Endodermal cell (in vitro differentiated cells): ENCODE measurements at regions not wholly inside any gene's neighbourhood (a gene's known extent, or its start where the extent isn't known, plus 50 kb on each side); places are given as distances from the start of the nearest gene placed in this dataset.
A peak's percentile ranks its signal among the peaks of the same experiment; 100 is the strongest.

ENCODE experiments used
- DNase-seq: peaks from one replicate; pipeline ENCODE4 v3.0.0-alpha.2; 2017
- H3K27ac ChIP-seq: 2 replicates; pipeline ENCODE4 v1.5.1; 2013; ENCODE audit warnings: mild to moderate bottlenecking, low read depth, low read length, moderate library complexity
- H3K27me3 ChIP-seq: 2 replicates; pipeline ENCODE4 v1.6.1; 2013; ENCODE audit warnings: mild to moderate bottlenecking, low read length, moderate library complexity; ENCODE audit not compliant: insufficient read depth, control insufficient read depth, poor library complexity, severe bottlenecking
- H3K36me3 ChIP-seq: 2 replicates; pipeline ENCODE4 v1.7.0; 2013; ENCODE audit warnings: mild to moderate bottlenecking, low read length, moderate library complexity; ENCODE audit not compliant: control insufficient read depth, insufficient read depth
- H3K4me1 ChIP-seq: one replicate; pipeline ENCODE4 v1.7.0; 2013; ENCODE audit warnings: low read length; ENCODE audit not compliant: control insufficient read depth, insufficient read depth
- H3K4me3 ChIP-seq: 2 replicates; pipeline ENCODE4 v1.5.1; 2013; ENCODE audit warnings: mild to moderate bottlenecking, low read length, moderate library complexity
- H3K9ac ChIP-seq: 2 replicates; pipeline ENCODE4 v1.6.1; 2013; ENCODE audit warnings: mild to moderate bottlenecking, low read length, moderate library complexity; ENCODE audit not compliant: poor library complexity, severe bottlenecking; ENCODE audit errors: extremely low read depth
- H3K9me3 ChIP-seq: 2 replicates; pipeline ENCODE4 v1.6.1; 2013; ENCODE audit warnings: mild to moderate bottlenecking, low read length, moderate library complexity; ENCODE audit not compliant: control insufficient read depth
- H3K27ac Mint-ChIP-seq: 2 replicates; pipeline ENCODE4 v1.8.0; 2020; ENCODE audit warnings: mixed read lengths
- H3K27me3 Mint-ChIP-seq: 2 replicates; pipeline ENCODE4 v1.8.0; 2021; ENCODE audit warnings: mild to moderate bottlenecking, mixed read lengths; ENCODE audit not compliant: insufficient read depth
- H3K36me3 Mint-ChIP-seq: 2 replicates; pipeline ENCODE4 v1.8.0; 2020; ENCODE audit warnings: low read depth, mixed read lengths
- H3K4me1 Mint-ChIP-seq: 2 replicates; pipeline ENCODE4 v1.8.0; 2020; ENCODE audit warnings: mixed read lengths
- H3K4me3 Mint-ChIP-seq: 2 replicates; pipeline ENCODE4 v1.8.0; 2020; ENCODE audit warnings: mild to moderate bottlenecking, moderate library complexity, mixed read lengths
- H3K9me3 Mint-ChIP-seq: 2 replicates; pipeline ENCODE4 v1.8.0; 2020; ENCODE audit warnings: mild to moderate bottlenecking, mixed read lengths
- WGBS, 2 experiments: methylation state at CpG; one replicate each; pipeline versions ENCODE4 v1.1.5 to v1.1.7; 2013; ENCODE audit warnings: missing lambda C conversion rate in 2 of 2, mixed read lengths in 1 of 2; ENCODE audit not compliant: insufficient coverage in 1 of 2, insufficient read length in 1 of 2; 5-methylcytosine and 5-hydroxymethylcytosine counted together
- TF ChIP-seq, protein P1 (sequence below): fragments of 200-600 bp; sonication (generic); conservative IDR thresholded peaks from 2 replicates; pipeline ENCODE4 v1.5.0; 2021; ENCODE audit warnings: antibody characterized with exemption, mild to moderate bottlenecking

DNA sequence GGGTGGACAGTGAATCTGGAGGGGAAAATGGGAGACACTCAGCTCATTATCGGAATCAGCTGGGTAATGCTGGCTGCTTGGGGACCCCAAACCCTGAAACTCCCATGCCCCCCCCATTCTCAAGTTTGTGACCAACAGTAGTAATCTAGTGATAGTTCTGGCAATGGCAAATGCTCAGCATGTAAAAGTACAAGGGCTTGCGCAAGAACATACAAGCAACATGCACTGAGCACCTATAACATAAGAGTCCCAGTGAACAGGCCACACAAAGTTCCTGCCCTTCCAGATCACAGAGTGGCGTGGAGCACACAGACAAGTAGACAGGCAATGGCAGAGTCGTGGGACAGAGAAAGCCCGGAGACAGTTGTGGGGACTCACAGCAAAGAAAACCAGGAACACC is 407.9 kb downstream of the MED13L start:
- Histone ChIP-seq H3K9ac (no peak overlapping the region), H3K27me3 (no peaks in the 10 kb centered on the region), H3K4me1 (no peaks in the 10 kb centered on the region), H3K4me3 (no peak overlapping the region), H3K36me3 (no peaks in the 10 kb centered on the region), H3K27ac (no peak overlapping the region), H3K9me3 (no peaks in the 10 kb centered on the region)
- TF ChIP-seq, protein P1, sequence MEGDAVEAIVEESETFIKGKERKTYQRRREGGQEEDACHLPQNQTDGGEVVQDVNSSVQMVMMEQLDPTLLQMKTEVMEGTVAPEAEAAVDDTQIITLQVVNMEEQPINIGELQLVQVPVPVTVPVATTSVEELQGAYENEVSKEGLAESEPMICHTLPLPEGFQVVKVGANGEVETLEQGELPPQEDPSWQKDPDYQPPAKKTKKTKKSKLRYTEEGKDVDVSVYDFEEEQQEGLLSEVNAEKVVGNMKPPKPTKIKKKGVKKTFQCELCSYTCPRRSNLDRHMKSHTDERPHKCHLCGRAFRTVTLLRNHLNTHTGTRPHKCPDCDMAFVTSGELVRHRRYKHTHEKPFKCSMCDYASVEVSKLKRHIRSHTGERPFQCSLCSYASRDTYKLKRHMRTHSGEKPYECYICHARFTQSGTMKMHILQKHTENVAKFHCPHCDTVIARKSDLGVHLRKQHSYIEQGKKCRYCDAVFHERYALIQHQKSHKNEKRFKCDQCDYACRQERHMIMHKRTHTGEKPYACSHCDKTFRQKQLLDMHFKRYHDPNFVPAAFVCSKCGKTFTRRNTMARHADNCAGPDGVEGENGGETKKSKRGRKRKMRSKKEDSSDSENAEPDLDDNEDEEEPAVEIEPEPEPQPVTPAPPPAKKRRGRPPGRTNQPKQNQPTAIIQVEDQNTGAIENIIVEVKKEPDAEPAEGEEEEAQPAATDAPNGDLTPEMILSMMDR: no peak
- no peak for DNase-seq
- no peaks in the 10 kb centered on the region for H3K27me3 Mint-ChIP-seq
- H3K36me3 Mint-ChIP-seq: no peaks in the 10 kb centered on the region
- no peak overlapping the region for H3K27ac Mint-ChIP-seq
- WGBS, 2 experiments: 89% methylated on average over 4 to 5 of the region's 5 CpGs
- peaks cover 27% of the 10 kb centered on the region for H3K4me1 Mint-ChIP-seq
- no peaks in the 10 kb centered on the region for H3K9me3 Mint-ChIP-seq
- H3K4me3 Mint-ChIP-seq: no peak overlapping the region

DNA sequence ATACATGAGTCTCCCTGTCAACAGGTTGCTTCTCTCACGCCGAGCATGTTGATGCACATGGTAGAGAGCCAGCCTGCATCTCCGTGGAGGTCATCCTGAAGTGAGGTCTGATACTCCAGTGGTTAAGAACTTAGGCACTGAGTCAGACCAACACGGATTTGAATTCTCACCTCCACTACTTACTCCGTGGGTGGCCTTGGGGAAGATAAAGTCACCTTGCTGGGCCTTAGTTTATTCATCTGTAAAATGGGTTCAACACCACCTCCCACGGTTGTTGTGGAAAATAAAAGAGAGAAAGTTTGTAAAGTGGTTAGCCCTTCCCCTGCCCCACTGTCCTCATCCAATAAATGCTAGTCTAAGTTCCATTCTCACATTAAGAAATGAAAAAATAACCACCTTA is 408.9 kb downstream of the MED13L start:
- Mint-ChIP-seq H3K27ac (no peak overlapping the region), H3K4me3 (no peak overlapping the region), H3K4me1 (peaks cover 27% of the 10 kb centered on the region), H3K9me3 (no peaks in the 10 kb centered on the region), H3K36me3 (no peaks in the 10 kb centered on the region), H3K27me3 (no peaks in the 10 kb centered on the region)
- no peak for DNase-seq
- 82 to 100% methylated on average over 3 to 6 of the region's 6 CpGs for WGBS, 2 experiments
- H3K4me3 ChIP-seq: no peak overlapping the region
- H3K27ac ChIP-seq: no peak overlapping the region
- H3K36me3 ChIP-seq: no peaks in the 10 kb centered on the region
- no peak overlapping the region for H3K9ac ChIP-seq
- H3K9me3 ChIP-seq: no peaks in the 10 kb centered on the region
- TF ChIP-seq, protein P1: no peak
- H3K4me1 ChIP-seq: no peaks in the 10 kb centered on the region
- no peaks in the 10 kb centered on the region for H3K27me3 ChIP-seq

DNA sequence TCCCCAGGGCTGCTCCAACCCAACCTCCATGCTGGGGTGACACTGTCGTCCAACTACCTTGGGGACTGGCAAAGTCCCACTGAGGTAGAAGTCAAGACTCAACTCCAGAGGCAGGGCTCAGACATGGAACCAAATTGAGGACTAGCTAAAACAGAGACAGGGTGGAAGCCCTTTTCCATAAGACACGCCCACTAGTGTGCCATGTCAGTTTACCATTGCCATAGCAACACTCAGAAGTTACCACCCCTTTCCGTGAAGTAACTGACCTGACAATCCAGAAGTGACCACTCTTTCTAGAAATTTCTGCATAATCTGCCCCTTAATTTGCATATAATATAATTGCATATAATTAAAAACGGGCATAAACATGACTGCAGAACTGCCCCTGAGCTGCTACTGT is 409.6 kb downstream of the MED13L start:
- DNase-seq: peak; percentile 71
- Histone ChIP-seq H3K27ac (no peak overlapping the region), H3K4me3 (no peak overlapping the region), H3K4me1 (no peaks in the 10 kb centered on the region), H3K9ac (no peak overlapping the region), H3K27me3 (no peaks in the 10 kb centered on the region), H3K36me3 (no peaks in the 10 kb centered on the region), H3K9me3 (no peaks in the 10 kb centered on the region)
- no peak overlapping the region for H3K4me3 Mint-ChIP-seq
- H3K27ac Mint-ChIP-seq: no peak overlapping the region
- no peaks in the 10 kb centered on the region for H3K36me3 Mint-ChIP-seq
- no peaks in the 10 kb centered on the region for H3K9me3 Mint-ChIP-seq
- TF ChIP-seq, protein P1: no peak
- 86% methylated on average over 4 of the region's 4 CpGs; no CpG with 5 or more reads in 1 of the 2 experiments for WGBS, 2 experiments
- peaks cover 23% of the 10 kb centered on the region for H3K4me1 Mint-ChIP-seq
- H3K27me3 Mint-ChIP-seq: no peaks in the 10 kb centered on the region
